ENCODE measurements at regions not wholly inside any gene's neighbourhood (a gene's known extent, or its start where the extent isn't known, plus 50 kb on each side); places are given as distances from the start of the nearest gene placed in this dataset.

DNA sequence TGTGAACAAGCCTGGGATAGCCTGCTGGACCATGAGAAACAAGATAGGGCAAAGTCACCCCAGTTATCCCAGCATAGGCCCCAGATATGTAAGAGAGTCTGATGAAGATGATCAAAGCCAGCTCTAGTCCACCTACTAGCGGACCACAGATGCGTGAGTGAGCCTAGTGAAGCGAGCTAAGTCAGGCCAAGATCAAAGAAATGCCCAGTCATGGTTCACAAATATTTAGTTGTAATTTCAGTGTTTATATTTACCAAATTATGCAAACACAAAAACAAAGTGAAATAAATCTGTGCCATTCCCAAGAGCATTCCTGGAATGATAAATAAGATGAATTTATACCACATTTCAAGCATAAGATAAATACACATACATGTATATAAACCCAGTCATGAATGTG is 308.1 kb upstream of the CTNNB1 start (continued):
- TF ChIP-seq, protein P1, sequence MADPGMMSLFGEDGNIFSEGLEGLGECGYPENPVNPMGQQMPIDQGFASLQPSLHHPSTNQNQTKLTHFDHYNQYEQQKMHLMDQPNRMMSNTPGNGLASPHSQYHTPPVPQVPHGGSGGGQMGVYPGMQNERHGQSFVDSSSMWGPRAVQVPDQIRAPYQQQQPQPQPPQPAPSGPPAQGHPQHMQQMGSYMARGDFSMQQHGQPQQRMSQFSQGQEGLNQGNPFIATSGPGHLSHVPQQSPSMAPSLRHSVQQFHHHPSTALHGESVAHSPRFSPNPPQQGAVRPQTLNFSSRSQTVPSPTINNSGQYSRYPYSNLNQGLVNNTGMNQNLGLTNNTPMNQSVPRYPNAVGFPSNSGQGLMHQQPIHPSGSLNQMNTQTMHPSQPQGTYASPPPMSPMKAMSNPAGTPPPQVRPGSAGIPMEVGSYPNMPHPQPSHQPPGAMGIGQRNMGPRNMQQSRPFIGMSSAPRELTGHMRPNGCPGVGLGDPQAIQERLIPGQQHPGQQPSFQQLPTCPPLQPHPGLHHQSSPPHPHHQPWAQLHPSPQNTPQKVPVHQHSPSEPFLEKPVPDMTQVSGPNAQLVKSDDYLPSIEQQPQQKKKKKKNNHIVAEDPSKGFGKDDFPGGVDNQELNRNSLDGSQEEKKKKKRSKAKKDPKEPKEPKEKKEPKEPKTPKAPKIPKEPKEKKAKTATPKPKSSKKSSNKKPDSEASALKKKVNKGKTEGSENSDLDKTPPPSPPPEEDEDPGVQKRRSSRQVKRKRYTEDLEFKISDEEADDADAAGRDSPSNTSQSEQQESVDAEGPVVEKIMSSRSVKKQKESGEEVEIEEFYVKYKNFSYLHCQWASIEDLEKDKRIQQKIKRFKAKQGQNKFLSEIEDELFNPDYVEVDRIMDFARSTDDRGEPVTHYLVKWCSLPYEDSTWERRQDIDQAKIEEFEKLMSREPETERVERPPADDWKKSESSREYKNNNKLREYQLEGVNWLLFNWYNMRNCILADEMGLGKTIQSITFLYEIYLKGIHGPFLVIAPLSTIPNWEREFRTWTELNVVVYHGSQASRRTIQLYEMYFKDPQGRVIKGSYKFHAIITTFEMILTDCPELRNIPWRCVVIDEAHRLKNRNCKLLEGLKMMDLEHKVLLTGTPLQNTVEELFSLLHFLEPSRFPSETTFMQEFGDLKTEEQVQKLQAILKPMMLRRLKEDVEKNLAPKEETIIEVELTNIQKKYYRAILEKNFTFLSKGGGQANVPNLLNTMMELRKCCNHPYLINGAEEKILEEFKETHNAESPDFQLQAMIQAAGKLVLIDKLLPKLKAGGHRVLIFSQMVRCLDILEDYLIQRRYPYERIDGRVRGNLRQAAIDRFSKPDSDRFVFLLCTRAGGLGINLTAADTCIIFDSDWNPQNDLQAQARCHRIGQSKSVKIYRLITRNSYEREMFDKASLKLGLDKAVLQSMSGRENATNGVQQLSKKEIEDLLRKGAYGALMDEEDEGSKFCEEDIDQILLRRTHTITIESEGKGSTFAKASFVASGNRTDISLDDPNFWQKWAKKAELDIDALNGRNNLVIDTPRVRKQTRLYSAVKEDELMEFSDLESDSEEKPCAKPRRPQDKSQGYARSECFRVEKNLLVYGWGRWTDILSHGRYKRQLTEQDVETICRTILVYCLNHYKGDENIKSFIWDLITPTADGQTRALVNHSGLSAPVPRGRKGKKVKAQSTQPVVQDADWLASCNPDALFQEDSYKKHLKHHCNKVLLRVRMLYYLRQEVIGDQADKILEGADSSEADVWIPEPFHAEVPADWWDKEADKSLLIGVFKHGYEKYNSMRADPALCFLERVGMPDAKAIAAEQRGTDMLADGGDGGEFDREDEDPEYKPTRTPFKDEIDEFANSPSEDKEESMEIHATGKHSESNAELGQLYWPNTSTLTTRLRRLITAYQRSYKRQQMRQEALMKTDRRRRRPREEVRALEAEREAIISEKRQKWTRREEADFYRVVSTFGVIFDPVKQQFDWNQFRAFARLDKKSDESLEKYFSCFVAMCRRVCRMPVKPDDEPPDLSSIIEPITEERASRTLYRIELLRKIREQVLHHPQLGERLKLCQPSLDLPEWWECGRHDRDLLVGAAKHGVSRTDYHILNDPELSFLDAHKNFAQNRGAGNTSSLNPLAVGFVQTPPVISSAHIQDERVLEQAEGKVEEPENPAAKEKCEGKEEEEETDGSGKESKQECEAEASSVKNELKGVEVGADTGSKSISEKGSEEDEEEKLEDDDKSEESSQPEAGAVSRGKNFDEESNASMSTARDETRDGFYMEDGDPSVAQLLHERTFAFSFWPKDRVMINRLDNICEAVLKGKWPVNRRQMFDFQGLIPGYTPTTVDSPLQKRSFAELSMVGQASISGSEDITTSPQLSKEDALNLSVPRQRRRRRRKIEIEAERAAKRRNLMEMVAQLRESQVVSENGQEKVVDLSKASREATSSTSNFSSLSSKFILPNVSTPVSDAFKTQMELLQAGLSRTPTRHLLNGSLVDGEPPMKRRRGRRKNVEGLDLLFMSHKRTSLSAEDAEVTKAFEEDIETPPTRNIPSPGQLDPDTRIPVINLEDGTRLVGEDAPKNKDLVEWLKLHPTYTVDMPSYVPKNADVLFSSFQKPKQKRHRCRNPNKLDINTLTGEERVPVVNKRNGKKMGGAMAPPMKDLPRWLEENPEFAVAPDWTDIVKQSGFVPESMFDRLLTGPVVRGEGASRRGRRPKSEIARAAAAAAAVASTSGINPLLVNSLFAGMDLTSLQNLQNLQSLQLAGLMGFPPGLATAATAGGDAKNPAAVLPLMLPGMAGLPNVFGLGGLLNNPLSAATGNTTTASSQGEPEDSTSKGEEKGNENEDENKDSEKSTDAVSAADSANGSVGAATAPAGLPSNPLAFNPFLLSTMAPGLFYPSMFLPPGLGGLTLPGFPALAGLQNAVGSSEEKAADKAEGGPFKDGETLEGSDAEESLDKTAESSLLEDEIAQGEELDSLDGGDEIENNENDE (IDR thresholded peaks at IDR 0.05; ENCODE audit: insufficient replicate concordance, low read length), result no peak
- TF ChIP-seq SP4 (IDR thresholded peaks at IDR 0.05; ENCODE audit: low read length), result no peak
